Uterus (tissue), 2 donors: ENCODE measurements at regions not wholly inside any gene's neighbourhood (a gene's known extent, or its start where the extent isn't known, plus 50 kb on each side); places are given as distances from the start of the nearest gene placed in this dataset.

Experiments used
- CTCF ChIP-seq, 4 experiments: fragments of 200-600 bp in 2 of 4; fragments of 450-650 bp in 2 of 4; sonication (generic) in 2 of 4; IDR thresholded peaks; one replicate each; pipeline ENCODE4 v1.5.1; 2016 to 2019; ENCODE audit warnings: antibody characterized with exemption in 4 of 4, mild to moderate bottlenecking in 2 of 4, moderate library complexity in 1 of 4
- POLR2A ChIP-seq, 2 donors: fragments of 450-650 bp; IDR thresholded peaks; one replicate each; pipeline ENCODE4 v1.6.1; 2016; ENCODE audit warnings: antibody characterized with exemption in 2 of 2, mild to moderate bottlenecking in 1 of 2, moderate library complexity in 1 of 2

- TF ChIP-seq CTCF (IDR thresholded peaks at IDR 0.05): no peak
- no peak for TF ChIP-seq POLR2A (IDR thresholded peaks at IDR 0.05)
Observed at GRCh38 chr10:4649471-4649870, 176.5 kb upstream of the AKR1E2 start.
